ENCODE measurements at regions not wholly inside any gene's neighbourhood (a gene's known extent, or its start where the extent isn't known, plus 50 kb on each side); places are given as distances from the start of the nearest gene placed in this dataset.
"Not testable (repeated sequence)": the region's sequence is repeated elsewhere in the genome, so short reads cannot be mapped to it uniquely, and the experiment has no call there.

DNA sequence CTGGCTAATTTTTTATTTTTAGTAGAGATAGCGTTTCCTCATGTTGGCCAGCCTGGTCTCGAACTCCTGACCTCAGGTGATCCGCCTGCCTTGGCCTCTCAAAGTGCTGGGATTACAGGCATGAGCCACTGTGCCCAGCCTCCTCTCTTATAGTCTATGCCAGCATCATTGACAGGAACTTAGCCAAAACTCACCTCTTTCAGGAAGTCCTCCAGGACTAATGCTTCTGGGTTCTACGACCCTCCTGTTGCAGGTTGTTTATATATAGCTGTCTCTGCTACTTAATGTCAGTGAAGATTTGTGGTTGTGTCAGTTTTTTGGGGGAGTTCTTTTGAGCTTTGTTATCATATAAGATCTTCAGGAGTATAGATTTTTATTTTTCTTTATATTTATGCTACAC lies 112.1 kb upstream of the CDC42EP3 start:
- DNase-seq, result no peak

DNA sequence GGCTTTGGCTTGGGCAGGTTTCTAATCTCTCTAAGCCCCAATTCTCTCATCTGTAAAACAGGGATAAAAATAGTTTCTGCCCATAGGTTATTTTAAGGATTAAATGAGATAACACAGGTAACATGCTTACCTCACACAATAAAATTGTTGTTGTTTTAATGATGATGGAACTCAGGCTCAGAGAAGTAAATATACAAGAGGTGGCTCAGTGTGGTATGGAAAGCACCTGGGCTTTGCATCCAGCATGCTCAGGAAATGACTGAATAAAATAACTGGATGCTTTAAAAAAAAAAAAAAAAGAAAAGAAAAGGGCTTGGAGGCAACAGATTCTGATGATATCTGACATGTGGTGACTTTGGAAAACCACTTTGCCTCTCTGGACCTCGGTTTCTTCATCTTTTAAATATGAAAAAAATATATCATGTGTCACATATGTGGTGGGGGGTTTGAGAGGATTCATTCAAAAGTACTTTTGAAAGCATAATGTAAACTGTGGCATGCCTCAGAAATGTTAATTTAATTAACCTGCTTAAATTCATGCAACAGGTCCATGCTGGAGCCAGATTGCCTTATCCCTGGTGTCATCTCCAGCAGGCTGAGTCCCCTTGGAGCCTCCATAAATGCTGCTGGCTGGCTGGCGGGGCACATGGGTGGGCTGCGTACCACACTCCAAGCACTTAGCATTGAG lies 112.8 kb upstream of the CDC42EP3 start:
- DNase-seq, result no peak

DNA sequence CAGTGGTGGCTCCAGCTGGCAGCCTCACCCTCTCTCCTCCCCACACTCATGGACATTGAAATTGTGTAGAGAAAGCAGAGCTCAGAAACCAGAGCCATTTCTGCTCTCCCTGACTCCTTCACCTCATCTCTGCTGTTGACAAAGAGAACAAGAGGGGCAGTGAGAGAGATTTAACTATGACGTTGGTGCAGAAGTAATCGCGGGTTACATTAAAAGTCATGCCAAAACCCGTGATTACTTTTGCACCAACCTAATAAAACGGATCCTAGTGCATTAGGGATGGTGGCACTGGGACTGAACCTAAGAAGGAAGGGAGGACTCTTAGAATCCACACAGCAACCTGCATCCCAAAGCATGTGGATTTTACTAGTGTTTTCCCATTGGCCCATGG lies 113.3 kb upstream of the CDC42EP3 start:
- no peak for DNase-seq

DNA sequence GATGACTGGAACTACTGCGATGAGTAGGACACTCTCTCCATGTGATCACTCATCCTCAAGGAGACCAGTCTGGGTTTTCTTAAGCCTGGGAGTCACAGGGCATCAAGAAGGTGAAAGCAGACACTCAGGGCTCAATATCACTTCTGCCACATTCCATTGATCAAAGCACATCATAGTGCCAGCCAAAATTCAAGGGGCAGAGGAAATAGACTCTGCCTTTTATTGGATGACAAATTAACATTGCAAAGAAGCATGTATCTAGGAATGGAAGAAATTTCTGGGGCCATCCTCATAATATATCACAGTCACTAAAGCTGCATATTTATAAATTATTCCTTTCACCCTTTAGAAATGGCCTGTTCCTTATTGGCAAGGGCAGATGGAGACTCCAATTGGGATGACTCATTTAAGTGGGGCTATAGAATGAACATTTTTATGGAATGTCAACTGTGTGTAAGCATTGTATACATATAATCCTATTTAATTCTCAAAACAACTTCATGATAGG lies 114.8 kb upstream of the CDC42EP3 start:
- no peak for DNase-seq

DNA sequence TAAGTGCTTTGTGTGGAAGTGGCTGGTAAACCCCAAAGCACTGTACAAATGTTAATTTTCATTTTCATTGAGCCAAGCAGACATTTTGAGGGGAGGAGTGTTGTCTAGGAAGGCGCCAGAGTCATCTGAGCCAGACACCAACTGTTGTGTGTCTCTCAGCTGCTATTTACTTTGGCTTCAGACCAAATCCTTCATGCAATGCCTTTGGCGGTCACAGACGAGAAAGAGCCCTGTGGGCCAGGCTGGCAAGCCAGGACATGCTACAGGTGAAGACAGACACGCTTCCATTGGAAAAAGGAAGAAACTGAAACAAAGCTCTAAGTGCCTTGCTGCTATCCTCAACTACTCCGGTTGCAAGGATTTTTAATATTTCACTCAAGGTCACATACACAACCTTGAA lies 115.4 kb upstream of the CDC42EP3 start:
- no peak for DNase-seq

DNA sequence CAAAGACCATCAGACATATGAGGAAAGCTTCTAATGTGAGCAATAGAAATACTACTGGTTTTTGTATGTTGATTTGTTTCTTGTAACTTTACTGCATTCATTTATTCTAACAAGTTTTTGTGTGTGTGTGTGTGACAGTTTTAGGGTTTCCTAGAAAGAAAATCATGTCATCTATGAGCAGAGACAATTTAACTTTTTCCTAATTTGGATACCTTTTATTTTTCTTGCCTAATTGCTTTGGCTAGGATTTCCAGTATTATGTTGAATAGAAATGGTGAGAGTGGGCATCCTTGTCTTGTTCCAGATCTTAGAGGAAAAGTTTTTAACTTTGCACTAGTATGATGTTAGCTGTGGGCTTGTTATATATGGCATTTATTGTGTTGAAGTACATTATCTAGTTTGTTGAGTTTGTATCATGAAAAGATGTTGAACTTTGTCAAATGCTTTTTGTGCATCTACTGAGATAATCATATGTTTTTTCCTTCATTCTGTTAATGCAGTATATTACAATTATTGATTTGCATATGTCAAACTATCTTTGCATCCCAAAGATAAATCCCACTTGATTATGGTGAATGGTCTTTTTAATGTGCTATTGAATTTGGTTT lies 117.3 kb upstream of the CDC42EP3 start:
- DNase-seq, result no peak

DNA sequence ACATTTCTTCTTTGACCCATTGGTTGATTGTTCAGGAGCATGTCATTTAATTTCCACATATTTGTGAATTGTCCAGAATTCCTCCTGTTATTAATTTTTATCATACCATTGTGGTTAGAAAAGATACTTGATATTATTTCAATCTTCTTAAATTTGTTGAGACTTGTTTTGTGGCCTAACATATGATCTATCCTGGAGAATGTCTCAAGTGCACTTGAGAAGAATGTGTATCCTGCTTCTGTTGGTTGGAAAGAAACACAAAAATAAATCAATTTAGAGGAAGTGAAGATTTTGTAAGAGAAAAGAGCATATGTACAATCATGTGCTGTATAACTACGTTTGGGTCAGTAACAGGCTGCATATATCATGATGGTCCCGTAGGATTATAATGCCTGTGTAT lies 118.6 kb upstream of the CDC42EP3 start:
- no peak for DNase-seq

DNA sequence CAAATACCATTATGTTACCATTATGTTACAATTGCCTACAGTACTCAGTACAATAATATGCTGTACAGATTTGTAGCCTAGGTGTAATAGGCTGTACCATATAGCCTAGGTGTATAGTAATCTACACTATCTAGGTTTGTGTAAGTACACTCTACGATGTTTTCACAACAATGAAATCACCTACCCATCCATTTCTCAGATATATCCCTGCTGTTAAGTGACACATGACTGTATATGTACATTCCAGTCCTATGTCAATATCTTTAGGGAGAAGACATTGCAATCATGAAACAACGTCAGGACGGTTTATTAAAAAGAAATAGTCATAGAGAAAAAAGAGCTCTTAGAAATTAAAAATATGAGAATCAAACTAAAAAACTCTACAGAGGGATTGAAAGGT lies 119.0 kb upstream of the CDC42EP3 start:
- DNase-seq, result no peak

DNA sequence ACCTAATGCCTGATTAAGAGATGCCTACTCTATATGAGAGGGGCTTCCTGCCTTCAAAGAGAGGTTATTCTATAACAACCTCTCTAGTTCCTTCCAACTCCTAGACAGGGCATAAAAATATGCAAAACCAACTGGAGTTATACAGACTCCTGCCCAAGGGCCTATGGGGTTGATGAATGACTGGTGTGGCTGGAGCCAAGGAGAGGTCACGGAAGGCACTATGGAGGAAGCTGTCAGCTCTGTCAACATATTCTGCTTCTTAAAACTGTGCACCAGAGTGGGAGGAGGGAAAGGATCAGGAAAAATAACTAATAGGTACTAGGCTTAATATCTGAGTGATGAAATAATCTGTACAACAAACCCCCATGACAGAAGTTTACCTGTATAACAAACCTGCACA lies 120.9 kb upstream of the CDC42EP3 start:
- DNase-seq, result no peak

DNA sequence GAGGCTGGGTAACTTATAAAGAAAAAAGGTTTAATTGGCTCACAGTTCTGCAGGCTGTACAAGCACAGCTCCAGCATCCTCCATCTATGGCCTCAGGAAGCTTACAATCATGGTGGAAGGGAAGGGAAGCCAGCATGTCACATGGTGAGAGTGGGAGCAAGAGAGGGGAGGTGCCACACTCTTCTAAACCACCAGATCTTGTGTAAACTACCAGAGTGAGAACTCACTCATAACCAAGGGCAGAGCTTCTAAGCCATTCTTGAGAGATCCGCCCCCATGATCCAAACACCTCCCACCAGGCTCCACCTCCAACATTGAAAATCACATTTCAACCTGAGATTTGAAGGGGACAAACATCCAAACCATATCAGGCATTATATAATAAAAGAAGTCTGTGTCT lies 121.6 kb upstream of the CDC42EP3 start:
- no peak for DNase-seq

DNA sequence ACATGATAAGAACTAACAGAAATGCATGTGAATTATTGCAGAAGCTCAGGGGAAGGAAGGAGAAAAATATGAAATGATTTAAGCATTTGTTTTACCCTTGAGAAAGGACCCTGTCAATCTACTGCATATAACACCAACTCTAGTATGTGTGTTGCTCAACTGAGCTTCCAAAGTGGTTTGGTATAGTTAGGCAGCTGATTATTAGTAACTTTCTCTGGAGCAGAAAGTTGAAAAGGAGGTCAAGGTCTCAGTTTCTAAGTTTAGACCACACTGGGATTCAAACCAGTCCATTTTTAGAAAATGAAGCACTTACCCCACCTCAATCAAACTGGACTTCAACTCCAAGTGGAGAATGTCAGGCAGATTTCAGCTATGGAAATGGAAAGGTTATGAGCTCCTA lies 123.3 kb upstream of the CDC42EP3 start:
- no peak for DNase-seq

DNA sequence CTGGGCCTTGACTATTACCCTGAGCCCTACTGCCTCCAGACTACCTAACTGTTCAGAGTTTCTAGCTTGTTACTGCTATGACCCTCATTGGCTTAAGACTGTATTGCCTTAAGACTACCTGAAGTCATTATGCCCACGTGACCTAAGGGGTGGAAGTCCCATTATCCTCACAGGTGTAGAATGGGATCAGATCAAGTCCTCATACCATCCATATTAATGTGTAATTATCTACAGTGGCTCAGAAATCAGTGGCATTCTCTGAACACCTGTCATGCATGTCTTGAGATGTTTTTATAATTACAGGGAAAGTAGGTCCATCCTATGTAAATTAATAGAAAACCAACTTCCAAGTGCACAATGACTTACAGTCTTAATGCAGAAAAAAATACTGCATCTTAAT lies 124.0 kb upstream of the CDC42EP3 start:
- DNase-seq, result no peak

DNA sequence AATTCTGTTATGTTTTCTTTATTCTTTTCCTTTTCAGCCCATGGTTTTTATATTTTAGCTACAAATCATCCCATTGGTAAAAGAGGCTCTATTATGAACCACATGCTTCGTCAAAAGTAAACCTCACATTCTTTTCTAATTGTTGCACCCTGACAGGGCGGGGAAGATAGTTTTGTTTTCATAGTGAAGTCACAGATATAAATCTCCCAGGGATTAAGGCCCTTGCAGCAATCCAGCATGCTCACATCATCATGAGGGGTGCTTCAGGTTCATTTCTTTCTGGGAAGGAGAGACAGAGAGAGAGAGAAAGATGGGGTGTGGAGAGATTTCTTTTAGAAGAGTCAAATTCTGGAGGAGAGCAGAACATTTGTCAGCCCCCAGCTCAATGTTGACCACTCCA lies 124.5 kb upstream of the CDC42EP3 start:
- no peak for DNase-seq

DNA sequence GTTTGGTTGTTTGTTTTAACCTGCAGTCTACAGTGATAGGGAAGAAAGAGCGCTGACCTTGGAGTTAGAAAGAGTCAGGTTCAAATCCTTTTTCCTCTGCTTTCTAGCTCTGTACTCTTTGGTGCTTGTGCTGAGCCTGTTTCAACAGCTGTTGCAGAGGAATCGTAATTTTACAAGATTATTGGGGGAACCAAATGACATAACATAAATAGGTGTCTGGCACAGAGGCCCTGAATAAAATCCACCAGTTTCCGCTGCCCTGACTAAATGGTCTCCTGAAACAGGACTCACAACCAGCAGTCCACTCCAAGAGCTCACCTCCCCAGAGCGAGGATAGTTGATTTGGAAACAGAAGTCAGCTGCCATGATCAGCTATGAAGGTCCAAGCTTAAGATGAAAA lies 125.0 kb upstream of the CDC42EP3 start:
- DNase-seq, result no peak

DNA sequence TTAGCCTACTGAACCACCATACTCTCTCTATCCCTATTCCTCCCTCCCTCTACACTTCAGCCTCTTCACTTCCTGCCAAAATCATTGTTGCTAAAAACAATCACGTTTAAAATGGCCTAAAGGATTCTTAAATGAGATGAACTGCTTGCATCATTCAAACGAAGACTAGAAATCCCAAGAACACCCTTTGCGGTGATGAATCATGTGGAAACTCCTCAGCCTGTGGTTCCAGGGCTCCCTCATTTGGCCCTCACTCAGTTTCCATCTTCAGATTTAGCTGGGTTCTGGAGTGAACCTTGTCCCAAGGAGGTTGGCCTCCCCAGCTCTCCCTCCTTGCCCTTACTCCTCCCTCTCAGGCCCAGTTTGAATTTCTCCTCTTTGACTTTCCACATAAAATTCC lies 125.6 kb upstream of the CDC42EP3 start:
- no peak for DNase-seq

DNA sequence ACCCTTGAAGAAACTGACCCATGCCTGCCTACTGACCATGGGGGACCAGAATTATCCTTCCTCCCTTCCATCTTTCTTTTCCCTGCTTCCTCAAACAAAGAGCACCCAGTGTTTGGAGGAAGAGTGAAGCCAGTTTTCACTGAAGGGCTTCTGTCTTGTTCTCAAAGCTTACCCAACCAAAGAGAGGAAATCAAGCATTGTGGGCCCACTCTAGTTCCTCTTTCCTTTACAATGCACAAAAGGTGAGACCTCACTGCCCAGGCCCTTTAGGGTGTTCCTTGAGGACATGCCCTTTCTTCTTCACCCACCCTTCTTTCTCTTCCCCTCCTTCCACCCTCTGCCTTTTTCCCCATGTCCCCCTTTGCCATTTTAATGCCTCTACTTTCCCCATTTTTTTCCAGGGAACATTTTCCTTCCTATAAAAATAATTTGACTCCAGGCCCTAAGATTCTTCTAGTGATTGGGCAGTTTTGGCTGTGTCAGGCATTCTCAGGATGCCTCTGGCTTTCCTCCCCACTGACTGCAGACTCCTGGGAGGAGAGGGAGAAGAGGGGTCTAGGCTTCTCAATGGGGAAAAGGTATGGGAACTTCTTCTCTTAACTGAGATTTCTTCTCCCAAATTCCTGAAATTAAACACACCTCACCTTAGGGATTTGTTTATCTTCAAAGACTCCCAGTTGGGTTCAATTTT lies 126.6 kb upstream of the RMDN2 start:
- DNase-seq, result peak; percentile 42

DNA sequence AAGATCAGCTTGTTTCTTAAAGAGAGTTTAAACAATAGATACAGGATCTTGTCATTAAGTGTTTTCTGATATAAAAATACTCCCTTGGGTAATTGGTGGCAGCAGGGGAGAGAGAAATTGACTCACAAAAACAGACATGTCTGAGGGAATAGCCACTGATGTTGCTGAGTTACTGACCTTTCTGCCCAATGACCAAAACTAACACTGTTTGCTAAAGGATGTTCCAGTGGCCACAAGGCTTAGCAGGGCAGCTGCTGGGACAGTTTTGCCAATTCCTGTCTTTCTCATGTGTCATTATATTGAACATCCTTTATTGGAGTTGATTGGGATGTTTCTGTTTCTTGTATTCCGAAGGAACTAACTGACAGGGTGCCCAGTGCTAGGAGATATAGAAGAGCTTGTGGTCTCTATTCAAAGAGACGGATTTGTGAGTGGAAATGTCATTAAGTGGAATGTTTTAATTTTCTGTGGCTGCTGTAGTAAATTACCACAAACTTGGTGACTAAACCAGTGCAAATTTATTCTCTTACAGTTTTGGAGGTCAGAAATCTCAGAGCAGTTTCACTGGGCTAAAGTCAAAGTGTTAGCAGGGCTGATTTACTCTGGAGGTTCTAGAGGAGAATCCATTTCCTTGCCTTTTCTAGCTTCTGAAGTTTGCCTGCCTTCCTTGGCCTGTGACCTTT lies 124.8 kb upstream of the RMDN2 start:
- no peak for DNase-seq

DNA sequence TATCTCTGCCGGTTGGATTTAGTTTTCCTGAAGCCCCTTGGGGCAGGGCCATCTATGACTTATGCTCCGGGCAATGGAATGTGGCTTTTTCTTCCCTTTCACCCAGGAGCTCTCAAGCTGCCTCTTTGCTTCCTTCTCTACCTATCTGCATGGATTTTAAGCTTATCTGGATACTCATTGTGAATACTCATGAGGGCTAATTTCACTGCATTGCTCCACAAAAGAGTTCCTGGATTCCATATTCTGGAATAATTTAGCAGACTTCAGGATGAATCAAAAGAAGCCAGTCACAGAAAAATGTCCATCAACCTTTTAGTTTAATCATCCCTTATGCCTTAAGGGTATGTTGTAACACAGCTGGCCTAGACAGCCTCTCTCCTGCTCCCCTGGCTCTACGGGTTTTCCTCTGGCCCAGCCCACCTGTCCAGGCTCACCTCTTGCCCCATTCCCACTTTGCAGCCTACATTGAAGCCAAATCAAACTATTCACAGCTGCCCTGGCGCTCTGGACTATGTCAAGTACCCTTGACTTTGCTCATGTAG lies 122.8 kb upstream of the RMDN2 start:
- DNase-seq, result no peak

DNA sequence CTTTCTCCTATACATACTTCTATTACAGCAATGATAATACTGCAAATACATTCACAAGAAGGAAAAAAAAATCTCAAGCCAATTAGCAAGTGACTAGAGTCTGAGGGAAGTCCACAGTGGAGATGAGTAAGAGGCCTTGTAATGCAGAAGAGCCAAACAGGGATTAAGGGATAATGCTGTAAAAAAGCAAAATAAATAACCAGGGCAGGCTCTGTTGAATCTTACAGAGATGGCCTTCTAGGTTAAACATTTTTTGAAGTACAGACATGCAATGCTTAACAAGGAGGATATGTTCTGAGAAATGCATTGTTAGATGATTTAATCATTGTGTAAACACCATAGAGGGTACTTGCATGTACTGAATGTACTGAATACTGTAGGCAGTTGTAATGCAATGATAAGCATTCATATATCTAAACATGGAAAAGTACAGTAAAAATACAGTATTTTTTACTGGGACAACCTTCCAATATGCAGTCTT lies 122.1 kb upstream of the RMDN2 start:
- no peak for DNase-seq

DNA sequence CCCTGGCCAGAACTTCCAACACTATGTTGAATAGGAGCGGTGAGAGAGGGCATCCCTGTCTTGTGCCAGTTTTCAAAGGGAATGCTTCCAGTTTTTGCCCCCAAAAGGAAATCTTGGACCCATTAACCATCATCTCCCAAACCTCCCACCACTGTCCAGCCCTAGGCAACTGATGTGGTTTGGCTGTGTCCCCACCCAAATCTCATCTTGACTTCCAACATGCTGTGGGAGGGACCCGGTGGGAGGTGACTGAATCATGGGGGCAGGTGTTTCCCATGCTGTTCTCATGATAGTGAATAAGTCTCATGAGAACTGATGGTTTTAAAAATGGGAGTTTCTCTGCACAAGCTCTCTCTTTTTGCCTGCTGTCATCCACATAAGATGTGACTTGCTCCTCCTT lies 119.1 kb upstream of the RMDN2 start:
- DNase-seq, result not testable (repeated sequence)

DNA sequence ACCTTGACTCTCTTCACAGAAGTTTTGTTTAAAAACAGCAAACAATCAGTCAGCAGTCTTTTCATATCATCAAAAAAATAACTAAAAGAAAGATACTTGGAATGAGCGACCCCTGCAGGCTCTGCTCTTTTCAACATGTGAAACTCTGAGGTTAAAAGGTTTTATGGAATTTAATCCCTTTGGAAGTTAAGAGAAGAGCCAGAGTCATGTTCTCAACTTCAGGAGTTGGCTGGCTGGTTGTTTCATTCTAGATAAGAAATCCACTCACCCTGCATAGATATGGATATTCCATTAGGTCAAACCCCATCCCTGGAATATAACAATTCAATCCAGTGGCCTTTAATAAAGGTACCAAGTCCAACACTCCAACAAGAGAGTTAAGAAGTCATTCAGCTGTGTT lies 115.6 kb upstream of the RMDN2 start:
- no peak for DNase-seq

DNA sequence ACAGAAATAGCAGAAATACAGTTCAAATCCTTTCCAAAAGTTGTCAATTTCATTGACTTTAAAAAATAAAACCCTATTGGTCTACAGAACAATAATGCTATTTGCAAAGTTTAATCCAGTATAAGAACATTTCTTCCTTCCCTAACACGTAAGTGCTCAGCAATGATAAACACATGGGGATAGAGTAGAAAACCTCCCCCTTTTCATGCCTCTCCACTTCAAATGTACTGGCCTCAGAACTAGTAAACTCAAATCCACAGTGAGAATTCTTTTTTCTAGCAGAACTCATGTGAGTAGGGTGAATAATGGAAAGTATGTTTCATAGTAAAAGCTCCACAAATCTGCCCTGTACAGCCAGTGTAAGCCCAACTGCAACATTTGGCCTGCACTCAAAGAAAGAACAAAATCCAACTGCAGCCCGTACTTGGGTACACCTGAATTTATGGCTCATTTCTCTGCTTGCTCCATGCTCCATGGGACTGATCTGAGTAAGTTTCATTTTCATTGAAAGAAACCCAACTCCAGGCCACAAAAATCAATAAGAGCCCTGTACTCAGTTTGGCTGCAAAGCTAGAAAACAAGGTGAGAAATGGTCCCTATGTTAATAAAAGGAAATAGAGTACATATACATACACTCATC lies 115.0 kb upstream of the RMDN2 start:
- DNase-seq, result no peak

DNA sequence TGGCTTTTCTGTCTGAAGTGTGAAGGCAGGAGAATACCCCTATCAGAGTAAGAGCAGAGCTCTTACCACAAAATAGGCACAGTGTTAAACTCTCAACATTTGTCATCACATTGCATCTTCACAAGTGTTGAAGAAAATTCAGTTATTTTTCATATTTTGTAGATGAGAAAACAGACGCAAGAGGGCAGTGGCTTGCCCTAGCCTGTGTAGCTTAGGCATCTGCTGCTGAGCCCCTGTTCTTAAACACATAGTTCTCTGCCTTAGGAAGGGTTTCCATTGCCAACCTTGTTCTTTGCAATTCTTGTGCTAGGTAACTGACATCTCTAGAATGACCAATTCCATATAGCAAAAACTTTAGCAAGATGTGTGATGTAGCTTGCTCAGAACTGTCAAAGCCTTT lies 112.7 kb upstream of the RMDN2 start:
- no peak for DNase-seq
